ENCODE measurements at regions not wholly inside any gene's neighbourhood (a gene's known extent, or its start where the extent isn't known, plus 50 kb on each side); places are given as distances from the start of the nearest gene placed in this dataset.

GRCh38 chr3:5517921-5518320 lies 330.4 kb downstream of the EDEM1 start:
- no peak overlapping the region for H3K4me3 ChIP-seq (ENCODE audit: low read depth, low read length)
- DNase-seq (ENCODE audit: low read depth), result no peak

GRCh38 chr3:5520237-5520636 lies 332.7 kb downstream of the EDEM1 start:
- no peak overlapping the region for H3K4me3 ChIP-seq (ENCODE audit: low read depth, low read length)
- DNase-seq (ENCODE audit: low read depth), result no peak
- TF ChIP-seq CTCF (conservative IDR thresholded peaks at IDR 0.05; ENCODE audit: low read depth, low read length), result no peak

More at GRCh38 chr3:5517921-5518320, 330.4 kb downstream of the EDEM1 start:
- no peak for TF ChIP-seq CTCF (conservative IDR thresholded peaks at IDR 0.05; ENCODE audit: low read depth, low read length)

- TF ChIP-seq CTCF (conservative IDR thresholded peaks at IDR 0.05; ENCODE audit: low read depth, low read length), result no peak
- no peak overlapping the region for H3K4me3 ChIP-seq (ENCODE audit: low read depth, low read length)
- no peak for DNase-seq (ENCODE audit: low read depth)
Observed at GRCh38 chr3:5523125-5523524, 335.6 kb downstream of the EDEM1 start.

GRCh38 chr3:5531039-5531438 lies 343.5 kb downstream of the EDEM1 start:
- no peak for DNase-seq (ENCODE audit: low read depth)
- H3K4me3 ChIP-seq (ENCODE audit: low read depth, low read length), result no peak overlapping the region
- no peak for TF ChIP-seq CTCF (conservative IDR thresholded peaks at IDR 0.05; ENCODE audit: low read depth, low read length)

- no peak overlapping the region for H3K4me3 ChIP-seq (ENCODE audit: low read depth, low read length)
- no peak for DNase-seq (ENCODE audit: low read depth)
- TF ChIP-seq CTCF (conservative IDR thresholded peaks at IDR 0.05; ENCODE audit: low read depth, low read length), result no peak
Observed at GRCh38 chr3:5531741-5532290, 344.3 kb downstream of the EDEM1 start.

GRCh38 chr3:5540532-5540931 lies 353.0 kb downstream of the EDEM1 start:
- TF ChIP-seq CTCF (conservative IDR thresholded peaks at IDR 0.05; ENCODE audit: low read depth, low read length), result no peak
- no peak overlapping the region for H3K4me3 ChIP-seq (ENCODE audit: low read depth, low read length)
- no peak for DNase-seq (ENCODE audit: low read depth)

GRCh38 chr3:5542472-5542871 lies 355.0 kb downstream of the EDEM1 start:
- no peak for TF ChIP-seq CTCF (conservative IDR thresholded peaks at IDR 0.05; ENCODE audit: low read depth, low read length)
- DNase-seq (ENCODE audit: low read depth), result no peak
- no peak overlapping the region for H3K4me3 ChIP-seq (ENCODE audit: low read depth, low read length)
